Suppressor macrophage treated with lipopolysaccharide for 1 hour (primary cell): ENCODE measurements at regions not wholly inside any gene's neighbourhood (a gene's known extent, or its start where the extent isn't known, plus 50 kb on each side); places are given as distances from the start of the nearest gene placed in this dataset.
A peak's percentile ranks its signal among the peaks of the same experiment; 100 is the strongest.

Experiments
- DNase-seq, 3 donors: peaks; one replicate each; pipeline ENCODE4 v3.0.0-alpha.2; 2020 to 2022

DNA sequence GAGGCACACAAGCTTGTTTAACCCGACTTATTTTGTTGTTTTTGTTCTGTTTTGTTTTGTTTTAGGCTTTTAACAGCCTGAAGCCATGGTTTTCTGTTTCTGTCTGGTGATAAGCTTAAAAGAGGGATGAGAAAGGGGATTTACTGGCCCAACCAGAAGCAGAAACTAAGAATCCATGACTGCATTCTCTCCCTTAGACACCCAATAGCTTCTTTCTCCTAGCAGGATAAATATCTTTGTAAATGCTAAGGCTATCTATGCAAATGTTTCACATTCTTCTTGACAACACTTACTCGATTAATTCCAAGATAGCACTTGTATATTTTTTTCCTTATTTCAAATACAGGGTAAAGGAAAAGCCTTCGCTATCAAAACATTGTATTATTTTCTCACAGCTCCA lies 53.7 kb upstream of the SMAD1 start:
- no peak for DNase-seq

DNA sequence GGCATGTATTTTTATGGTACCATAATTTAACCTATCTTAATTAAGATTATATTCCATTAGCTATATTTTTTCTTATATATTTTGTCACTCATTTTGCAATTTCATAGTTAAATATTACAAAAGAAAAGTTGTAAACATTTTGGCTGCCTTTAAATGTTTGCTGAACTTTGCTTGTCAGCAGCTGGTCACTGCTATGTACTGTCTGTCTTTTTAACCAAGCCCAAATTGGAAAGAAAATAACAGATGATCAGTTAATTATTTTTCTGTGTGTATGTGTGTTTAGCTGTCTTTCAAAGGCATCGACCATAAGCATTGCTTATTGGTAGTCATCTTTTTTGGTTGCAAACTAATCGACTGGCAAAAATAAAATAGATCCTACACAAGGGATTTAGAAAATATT lies 54.4 kb upstream of the SMAD1 start:
- no peak for DNase-seq

- no peak for DNase-seq
These were observed 58.5 kb upstream of the SMAD1 start for GRCh38 chr4:145423017-145423708.

GRCh38 chr4:145420595-145421214 lies 60.9 kb upstream of the SMAD1 start:
- no peak for DNase-seq

- DNase-seq: no peak
These were observed 62.9 kb upstream of the SMAD1 start for GRCh38 chr4:145418739-145419138.

DNA sequence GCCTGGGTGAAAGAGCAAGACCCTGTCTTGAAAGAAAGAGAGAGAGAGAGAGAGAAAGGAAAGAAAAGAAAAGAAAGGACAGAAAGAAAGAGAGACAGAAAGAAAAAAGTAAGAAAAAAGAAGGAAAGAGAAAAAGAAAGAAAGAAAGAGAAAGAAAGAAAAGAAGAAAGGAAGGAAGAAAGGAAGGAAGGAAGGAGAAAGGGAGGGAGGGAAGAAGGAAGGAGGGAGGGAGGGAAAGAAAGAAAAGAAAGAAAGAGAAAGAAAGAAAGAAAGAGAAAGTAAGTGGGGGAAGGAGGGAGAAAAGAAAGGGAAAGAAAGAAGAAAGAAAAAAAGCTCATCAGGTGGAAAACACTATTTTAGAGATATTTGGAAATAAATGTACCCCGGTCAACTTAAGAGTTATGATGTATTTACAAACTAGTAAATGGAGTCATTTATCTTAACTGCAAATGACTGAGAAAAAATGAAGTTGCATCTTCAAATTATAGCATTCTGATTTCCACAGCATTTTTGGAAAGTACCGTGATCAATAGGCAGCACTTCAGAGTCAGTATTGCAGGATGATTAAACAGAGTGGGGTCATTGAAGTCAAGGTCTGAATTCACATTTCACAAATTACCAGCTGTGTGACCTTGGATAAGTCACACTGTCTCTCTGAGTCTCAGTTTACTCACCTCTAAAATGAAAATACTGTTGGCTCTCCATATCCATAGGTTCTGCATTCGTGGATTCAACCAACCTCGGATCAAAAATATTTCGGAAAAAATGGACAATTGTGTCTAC lies 64.1 kb upstream of the SMAD1 start:
- DNase-seq: no peak

- DNase-seq: no peak
These were observed 66.8 kb upstream of the SMAD1 start for GRCh38 chr4:145414841-145415240.

GRCh38 chr4:145414226-145414625 lies 67.4 kb upstream of the SMAD1 start:
- no peak for DNase-seq

DNA sequence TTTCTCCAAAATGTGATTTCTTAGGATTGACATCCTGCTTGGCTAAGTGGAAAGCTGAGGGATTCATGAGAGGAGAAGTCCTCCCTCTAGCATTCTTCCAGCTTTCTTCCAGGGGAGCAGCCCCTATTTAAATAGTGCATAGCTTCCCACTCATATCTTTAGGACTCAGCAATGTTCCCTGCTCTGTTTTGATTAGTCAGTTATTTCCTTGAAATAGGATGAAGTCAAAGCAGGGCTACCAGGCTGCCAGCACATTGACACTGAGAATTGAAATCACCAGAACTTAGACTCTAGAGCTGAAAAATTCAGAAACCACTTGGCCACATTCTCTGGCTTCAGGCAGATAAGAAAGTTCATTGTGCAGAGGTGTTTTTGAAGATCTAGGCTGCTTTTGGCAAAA lies 74.7 kb upstream of the SMAD1 start:
- no peak for DNase-seq

DNA sequence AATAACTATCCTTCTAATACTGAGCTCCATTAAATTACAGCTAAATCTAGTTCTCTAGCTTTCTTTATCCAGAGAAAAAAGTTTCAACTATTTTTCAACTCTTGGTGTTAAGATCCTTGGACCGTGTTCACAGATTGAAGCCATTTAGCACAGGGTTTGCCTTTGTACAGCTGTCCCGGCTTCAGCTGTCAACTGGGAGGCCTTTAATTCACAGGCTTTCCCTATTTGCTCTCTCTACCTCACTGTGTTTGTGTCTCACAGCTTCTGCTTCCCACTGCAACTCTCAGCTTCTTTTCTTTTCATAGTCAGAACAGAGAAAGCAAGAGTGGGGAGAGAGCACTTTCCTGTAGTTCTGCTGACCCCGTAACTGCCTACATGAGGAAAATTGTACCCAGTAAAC lies 76.9 kb upstream of the SMAD1 start:
- DNase-seq: no peak

DNA sequence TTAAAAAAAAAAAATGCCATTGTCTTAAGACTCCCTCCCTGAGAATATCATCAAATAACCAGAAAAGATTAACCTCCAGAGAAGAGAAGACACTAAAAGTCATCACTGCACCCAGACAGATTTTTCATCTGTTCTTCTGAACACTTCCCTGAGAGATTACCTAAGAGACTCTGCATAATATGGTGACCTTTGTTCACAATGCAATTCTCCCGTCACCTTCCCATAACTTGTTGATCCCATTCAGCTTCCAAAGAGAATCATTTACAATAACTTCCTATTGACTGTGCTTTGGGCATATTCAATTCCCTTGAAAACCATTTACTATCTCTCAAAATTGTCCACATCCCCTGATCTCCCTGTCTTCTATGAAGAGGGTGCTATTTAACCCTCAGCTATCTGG lies 85.1 kb upstream of the SMAD1 start:
- DNase-seq: no peak

- DNase-seq: no peak
These were observed 91.1 kb upstream of the SMAD1 start for GRCh38 chr4:145390571-145390970.

DNA sequence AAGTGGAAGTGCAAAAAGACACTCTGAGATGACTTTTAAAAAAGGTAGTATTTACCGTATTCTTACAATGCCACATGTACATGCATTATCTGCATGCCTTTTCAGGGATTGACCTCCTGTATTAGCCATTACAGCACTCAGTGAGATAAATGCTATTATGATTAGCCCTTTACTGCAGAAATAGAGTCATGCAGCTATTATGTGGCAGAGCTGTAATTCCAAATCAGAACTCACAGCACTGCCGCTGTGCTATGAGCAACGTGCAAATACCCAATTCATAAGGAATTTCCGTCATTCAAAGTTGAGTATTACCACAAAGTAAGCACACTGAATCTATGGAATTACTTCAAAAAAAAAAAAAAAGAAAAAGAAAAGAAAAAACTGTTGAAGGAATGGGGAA lies 92.1 kb upstream of the SMAD1 start:
- no peak for DNase-seq

DNA sequence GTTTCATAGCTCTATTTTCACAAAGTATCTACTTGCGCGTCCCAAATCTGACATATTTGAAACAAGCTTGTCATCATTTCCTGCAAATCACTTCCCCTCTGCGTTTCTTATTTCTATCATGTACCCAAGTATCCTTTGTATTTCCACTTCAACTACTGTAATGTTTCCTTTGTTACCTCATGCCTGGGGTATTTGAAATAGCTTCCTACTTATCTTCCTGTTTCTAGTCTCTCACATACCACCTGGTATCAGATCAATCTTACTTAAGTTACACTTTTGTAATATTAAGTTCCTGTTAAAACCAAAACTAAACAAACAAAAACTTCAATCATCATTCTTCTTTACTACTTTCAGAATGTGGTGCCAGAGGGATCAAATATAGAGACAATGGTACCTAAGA lies 93.6 kb upstream of the SMAD1 start:
- no peak for DNase-seq

- DNase-seq: peak in 1 of 3 donors; percentile 14
These were observed 94.6 kb upstream of the SMAD1 start for GRCh38 chr4:145387079-145387478.

DNA sequence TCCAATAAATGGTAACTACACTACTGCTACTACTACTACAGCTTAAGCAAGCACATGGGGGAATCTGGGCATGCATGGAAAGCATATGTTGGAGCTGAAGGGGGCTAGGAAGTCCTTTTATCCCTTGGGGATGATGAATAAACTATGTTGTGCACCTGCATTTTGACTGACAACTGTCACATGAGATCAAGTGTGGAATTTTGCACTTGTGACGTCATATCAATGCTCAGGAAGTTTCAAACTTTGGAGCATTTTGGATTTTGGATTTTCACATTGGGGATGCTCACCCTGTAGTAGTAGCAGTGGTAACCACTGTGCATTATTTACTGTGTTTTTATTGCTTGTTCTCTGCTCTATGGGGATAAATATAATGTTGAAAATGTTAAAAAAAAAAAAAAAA lies 100.5 kb upstream of the SMAD1 start:
- DNase-seq: no peak

DNA sequence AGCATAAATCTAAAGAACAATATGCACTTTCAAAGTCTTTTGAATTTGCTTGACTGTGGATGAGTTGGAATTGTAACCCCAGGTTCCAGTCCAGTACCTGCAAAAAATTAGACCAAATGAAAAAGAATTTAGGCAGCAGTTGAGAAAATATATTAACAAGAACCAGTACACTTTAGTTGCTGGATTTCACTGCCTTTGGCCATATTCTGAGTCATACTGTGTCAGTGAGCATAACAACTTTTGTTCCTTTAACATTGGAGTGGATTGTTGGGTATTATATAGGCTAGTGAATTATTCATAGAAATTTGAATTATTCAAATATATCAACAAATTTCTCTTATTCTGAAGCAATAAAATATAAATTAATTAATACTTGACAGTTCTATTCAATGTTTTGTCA lies 101.5 kb upstream of the SMAD1 start:
- no peak for DNase-seq

DNA sequence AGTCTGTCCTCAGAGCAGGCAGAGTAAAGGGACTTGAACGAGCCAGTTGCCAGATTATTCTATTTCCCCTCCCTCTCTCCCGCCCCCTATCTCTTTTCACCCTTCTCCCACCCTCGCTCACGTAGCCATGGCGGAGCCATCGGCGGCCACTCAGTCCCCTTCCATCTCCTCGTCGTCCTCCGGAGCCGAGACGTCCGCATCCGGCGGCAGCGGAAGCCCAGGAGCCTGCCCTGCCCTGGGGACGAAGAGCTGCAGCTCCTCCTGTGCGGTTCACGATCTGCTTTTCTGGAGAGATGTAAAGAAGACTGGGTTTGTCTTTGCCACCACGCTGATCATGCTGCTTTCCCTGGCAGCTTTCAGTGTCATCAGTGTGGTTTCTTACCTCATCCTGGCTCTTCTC lies 106.2 kb upstream of the SMAD1 start:
- DNase-seq: no peak

GRCh38 chr4:145352438-145353145 lies 129.1 kb upstream of the SMAD1 start:
- no peak for DNase-seq

GRCh38 chr4:145351922-145352321 lies 129.7 kb upstream of the SMAD1 start:
- no peak for DNase-seq

- no peak for DNase-seq
These were observed 130.5 kb upstream of the SMAD1 start for GRCh38 chr4:145351162-145351561.

- no peak for DNase-seq
These were observed 133.4 kb upstream of the SMAD1 start for GRCh38 chr4:145348291-145348690.

- no peak for DNase-seq
These were observed 134.0 kb upstream of the SMAD1 start for GRCh38 chr4:145347684-145348083.

- DNase-seq: no peak
These were observed 135.6 kb upstream of the SMAD1 start for GRCh38 chr4:145346081-145346480.
